ENCODE measurements at regions not wholly inside any gene's neighbourhood (a gene's known extent, or its start where the extent isn't known, plus 50 kb on each side); places are given as distances from the start of the nearest gene placed in this dataset.

- no peak for TF ChIP-seq MAFK (IDR thresholded peaks at IDR 0.05; ENCODE audit: low read depth, low read length)
- no peak for TF ChIP-seq USF2 (IDR thresholded peaks at IDR 0.05; ENCODE audit: low read length)
- no peak for TF ChIP-seq CTCF (IDR thresholded peaks at IDR 0.05; ENCODE audit: control extremely low read depth in 1 of 3, insufficient read depth in 1 of 3, low read depth in 1 of 3, low read length in 3 of 3)
- no peak for TF ChIP-seq KDM5A (IDR thresholded peaks at IDR 0.05; ENCODE audit: low read length)
- no peak for TF ChIP-seq EZH2 (IDR thresholded peaks at IDR 0.05; ENCODE audit: low read depth, low read length, severe bottlenecking)
- TF ChIP-seq POLR2A (IDR thresholded peaks at IDR 0.05; ENCODE audit: control extremely low read depth in 1 of 2, low read depth in 2 of 2, low read length in 2 of 2) = no peak
- TF ChIP-seq SP4 (IDR thresholded peaks at IDR 0.05; ENCODE audit: low read length) = no peak
- TF ChIP-seq MAX (IDR thresholded peaks at IDR 0.05) = no peak
- TF ChIP-seq HDAC2 (IDR thresholded peaks at IDR 0.05; ENCODE audit: borderline replicate concordance in 1 of 2, low read depth in 2 of 2, low read length in 2 of 2) = no peak
- TF ChIP-seq CEBPB (IDR thresholded peaks at IDR 0.05; ENCODE audit: low read depth, low read length) = no peak
- TF ChIP-seq TCF12 (IDR thresholded peaks at IDR 0.05; ENCODE audit: low read depth, low read length) = no peak
Observed at GRCh38 chr3:3504686-3505085, 294.5 kb upstream of the LRRN1 start.

Measured in H1 (cell line).